ENCODE measurements at regions not wholly inside any gene's neighbourhood (a gene's known extent, or its start where the extent isn't known, plus 50 kb on each side); places are given as distances from the start of the nearest gene placed in this dataset.

DNA sequence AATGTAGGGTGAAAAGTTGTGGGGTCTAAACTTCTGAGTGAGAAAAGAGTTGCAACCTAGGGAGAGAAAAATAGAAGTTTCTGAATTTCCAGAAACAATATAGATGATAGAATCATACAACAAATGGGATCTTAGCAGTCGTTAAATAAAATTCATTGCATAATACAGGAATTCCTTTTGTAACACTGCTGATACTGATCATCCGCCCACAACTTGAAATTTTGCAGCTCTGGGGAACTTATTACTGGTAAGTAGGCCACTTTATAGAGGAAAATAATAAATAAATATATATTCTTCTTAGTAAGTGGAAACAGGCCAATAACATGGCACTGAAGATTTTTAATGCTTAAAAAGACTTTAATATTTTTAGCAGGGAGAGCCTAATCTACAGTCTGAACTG, 81.9 kb upstream of the SMIM30 start:
- H3K9me3 ChIP-seq (ENCODE audit: control insufficient read depth, insufficient read depth, low read length): no peaks in the 10 kb centered on the region
- no peak overlapping the region for H3K4ac ChIP-seq (ENCODE audit: low read depth, low read length)
- intact Hi-C loops (cut with micrococcal nuclease) (loop anchor here (10.0 kb wide), 1 partner anchor 1245 kb away; no protein-coding TSS in a partner anchor), in situ Hi-C loops (cut with MboI; ENCODE audit: low sequenced_read_pairs) (no loop called here), dilution Hi-C loops (cut with HindIII; ENCODE audit: low sequenced_read_pairs, unreplicated experiment) (no loop called here)
- H2BK120ac ChIP-seq (ENCODE audit: low read depth, low read length): 0 out of 2 replicates have a peak overlapping the region, but pooled peaks have one; percentile 44
- no peaks in the 10 kb centered on the region for H3K36me3 ChIP-seq (ENCODE audit: control insufficient read depth, insufficient read depth, low read length)
- DNase-seq (no peak), ATAC-seq (ENCODE audit: low read depth) (no peak)
- no CpG with 5 or more reads among the region's 2 CpGs for WGBS, 2 experiments (ENCODE audit: extremely low coverage in 2 of 2, insufficient read length in 1 of 2)
- TF ChIP-seq CTCF (conservative IDR thresholded peaks at IDR 0.05; ENCODE audit: low read depth, low read length) (no peak), BHLHE40 (IDR thresholded peaks at IDR 0.05; ENCODE audit: low read depth, low read length) (no peak), RFX5 (IDR thresholded peaks at IDR 0.05; ENCODE audit: low read depth, low read length) (no peak), POLR2A (IDR thresholded peaks at IDR 0.05; ENCODE audit: low read depth, low read length) (no peak), MXI1 (IDR thresholded peaks at IDR 0.05; ENCODE audit: borderline replicate concordance, low read depth, low read length) (no peak), FOS (IDR thresholded peaks at IDR 0.05; ENCODE audit: low read depth, low read length) (no peak), CEBPB (IDR thresholded peaks at IDR 0.05; ENCODE audit: low read depth, low read length) (no peak), ELK1 (IDR thresholded peaks at IDR 0.05; ENCODE audit: borderline replicate concordance, low read depth, low read length) (no peak), MAZ (IDR thresholded peaks at IDR 0.05; ENCODE audit: borderline replicate concordance, low read depth, low read length) (no peak), NFE2L2 (IDR thresholded peaks at IDR 0.05; ENCODE audit: low read depth, low read length) (no peak), MAFK (IDR thresholded peaks at IDR 0.05; ENCODE audit: low read depth, low read length) (no peak)
- TF ChIP-seq, protein P1, sequence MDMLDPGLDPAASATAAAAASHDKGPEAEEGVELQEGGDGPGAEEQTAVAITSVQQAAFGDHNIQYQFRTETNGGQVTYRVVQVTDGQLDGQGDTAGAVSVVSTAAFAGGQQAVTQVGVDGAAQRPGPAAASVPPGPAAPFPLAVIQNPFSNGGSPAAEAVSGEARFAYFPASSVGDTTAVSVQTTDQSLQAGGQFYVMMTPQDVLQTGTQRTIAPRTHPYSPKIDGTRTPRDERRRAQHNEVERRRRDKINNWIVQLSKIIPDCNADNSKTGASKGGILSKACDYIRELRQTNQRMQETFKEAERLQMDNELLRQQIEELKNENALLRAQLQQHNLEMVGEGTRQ (IDR thresholded peaks at IDR 0.05; ENCODE audit: low read depth, low read length): no peak
- no peak overlapping the region for H3K4me2 ChIP-seq (ENCODE audit: low read depth, low read length)
- H3K27ac ChIP-seq (ENCODE audit: insufficient read depth, low read length): no peak overlapping the region
- no peak overlapping the region for H3K56ac ChIP-seq (ENCODE audit: extremely low read depth, insufficient read depth, low read length)
- H3K4me1 ChIP-seq (ENCODE audit: control insufficient read depth, insufficient read depth, low read length): peaks cover 11% of the 10 kb centered on the region
- no peak overlapping the region for H3K23ac ChIP-seq (ENCODE audit: low read depth, low read length)
- peak overlapping the region; percentile 37; the same call in 1 of the 2 replicates for H2BK20ac ChIP-seq (ENCODE audit: low read depth, low read length)
- H4K8ac ChIP-seq (ENCODE audit: low read depth in 2 of 2, low read length in 2 of 2): no peak overlapping the region
- no peak overlapping the region for H3K14ac ChIP-seq (replicated peaks; ENCODE audit: low read depth, low read length)
- no peak overlapping the region for H3K4me3 ChIP-seq (ENCODE audit: insufficient read depth, low read depth, low read length)
- peak overlapping the region; percentile 70 for H2BK5ac ChIP-seq (ENCODE audit: low read depth, low read length, poor library complexity, severe bottlenecking)
- H2AK9ac ChIP-seq (replicated peaks; ENCODE audit: low read depth, low read length, poor library complexity): no peak overlapping the region
- peaks cover 7% of the 10 kb centered on the region for H3K9me1 ChIP-seq (ENCODE audit: insufficient read depth, low read length)
- ChIA-PET POLR2A (ENCODE audit: unreplicated experiment) (no interaction called here), CTCF (interaction anchor here (1.3 kb wide), 1 partner anchor 41 kb away, joined by 4 read pairs; no protein-coding TSS in a partner anchor)
- no TSS peak for BruUV-seq (replicated peaks)
- no peak overlapping the region for H4K5ac ChIP-seq (ENCODE audit: low read depth, low read length)
- H2AFZ ChIP-seq (replicated peaks; ENCODE audit: low read length, poor library complexity): no peak overlapping the region
- H4K20me1 ChIP-seq (ENCODE audit: insufficient read depth, low read length): no peaks in the 10 kb centered on the region
- H2BK15ac ChIP-seq (ENCODE audit: low read depth, low read length): no peak overlapping the region
- peak overlapping the region; percentile 40; the same call in 1 of the 2 replicates for H3K18ac ChIP-seq (ENCODE audit: low read depth, low read length)
- H4K91ac ChIP-seq (ENCODE audit: insufficient read depth, low read depth, low read length): 0 out of 2 replicates have a peak overlapping the region, but pooled peaks have one; percentile 9
- no peak overlapping the region for H2AK5ac ChIP-seq (ENCODE audit: low read depth, low read length)
- no peaks in the 10 kb centered on the region for H3K27me3 ChIP-seq (ENCODE audit: control insufficient read depth, insufficient read depth, low read length)
- H3K79me1 ChIP-seq (ENCODE audit: low read depth in 1 of 2, low read length in 2 of 2): no peaks in the 10 kb centered on the region
- H3K9ac ChIP-seq (ENCODE audit: low read depth, low read length): no peak overlapping the region

Measured in IMR-90 (cell line).